ENCODE measurements at regions not wholly inside any gene's neighbourhood (a gene's known extent, or its start where the extent isn't known, plus 50 kb on each side); places are given as distances from the start of the nearest gene placed in this dataset.

- TF ChIP-seq CTCF (conservative IDR thresholded peaks at IDR 0.05; ENCODE audit: low read length) (no peak), EZH2phosphoT487 (IDR thresholded peaks at IDR 0.05; ENCODE audit: borderline replicate concordance) (no peak)
Measured at GRCh38 chr7:27409776-27410175, 167.2 kb downstream of the EVX1 start.
